ENCODE measurements at regions not wholly inside any gene's neighbourhood (a gene's known extent, or its start where the extent isn't known, plus 50 kb on each side); places are given as distances from the start of the nearest gene placed in this dataset.

DNA sequence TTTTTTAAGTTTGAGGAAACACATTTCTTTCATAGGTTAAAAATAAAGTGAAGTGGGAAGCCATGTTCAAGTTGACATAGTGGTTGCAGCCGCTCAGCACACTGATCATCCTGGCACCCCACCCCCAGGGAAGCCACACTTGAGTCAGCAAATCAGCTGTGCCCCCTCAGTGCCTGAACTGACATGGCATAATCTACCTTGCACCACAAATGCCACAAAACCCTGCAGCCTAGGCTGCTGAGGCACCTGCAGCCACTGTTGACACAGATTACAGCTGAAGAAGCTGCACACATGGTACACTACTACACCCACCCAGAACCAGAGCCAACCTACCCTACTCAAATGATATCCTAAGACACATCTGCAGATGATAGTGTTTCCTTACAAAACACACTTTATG lies 77.5 kb upstream of the RIMS1 start (continued):
- TF ChIP-seq, protein P1, sequence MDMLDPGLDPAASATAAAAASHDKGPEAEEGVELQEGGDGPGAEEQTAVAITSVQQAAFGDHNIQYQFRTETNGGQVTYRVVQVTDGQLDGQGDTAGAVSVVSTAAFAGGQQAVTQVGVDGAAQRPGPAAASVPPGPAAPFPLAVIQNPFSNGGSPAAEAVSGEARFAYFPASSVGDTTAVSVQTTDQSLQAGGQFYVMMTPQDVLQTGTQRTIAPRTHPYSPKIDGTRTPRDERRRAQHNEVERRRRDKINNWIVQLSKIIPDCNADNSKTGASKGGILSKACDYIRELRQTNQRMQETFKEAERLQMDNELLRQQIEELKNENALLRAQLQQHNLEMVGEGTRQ (IDR thresholded peaks at IDR 0.05; ENCODE audit: borderline replicate concordance, low read depth, low read length) = no peak
- no peak for TF ChIP-seq YBX1 (IDR thresholded peaks at IDR 0.05)
- TF ChIP-seq, protein P2, sequence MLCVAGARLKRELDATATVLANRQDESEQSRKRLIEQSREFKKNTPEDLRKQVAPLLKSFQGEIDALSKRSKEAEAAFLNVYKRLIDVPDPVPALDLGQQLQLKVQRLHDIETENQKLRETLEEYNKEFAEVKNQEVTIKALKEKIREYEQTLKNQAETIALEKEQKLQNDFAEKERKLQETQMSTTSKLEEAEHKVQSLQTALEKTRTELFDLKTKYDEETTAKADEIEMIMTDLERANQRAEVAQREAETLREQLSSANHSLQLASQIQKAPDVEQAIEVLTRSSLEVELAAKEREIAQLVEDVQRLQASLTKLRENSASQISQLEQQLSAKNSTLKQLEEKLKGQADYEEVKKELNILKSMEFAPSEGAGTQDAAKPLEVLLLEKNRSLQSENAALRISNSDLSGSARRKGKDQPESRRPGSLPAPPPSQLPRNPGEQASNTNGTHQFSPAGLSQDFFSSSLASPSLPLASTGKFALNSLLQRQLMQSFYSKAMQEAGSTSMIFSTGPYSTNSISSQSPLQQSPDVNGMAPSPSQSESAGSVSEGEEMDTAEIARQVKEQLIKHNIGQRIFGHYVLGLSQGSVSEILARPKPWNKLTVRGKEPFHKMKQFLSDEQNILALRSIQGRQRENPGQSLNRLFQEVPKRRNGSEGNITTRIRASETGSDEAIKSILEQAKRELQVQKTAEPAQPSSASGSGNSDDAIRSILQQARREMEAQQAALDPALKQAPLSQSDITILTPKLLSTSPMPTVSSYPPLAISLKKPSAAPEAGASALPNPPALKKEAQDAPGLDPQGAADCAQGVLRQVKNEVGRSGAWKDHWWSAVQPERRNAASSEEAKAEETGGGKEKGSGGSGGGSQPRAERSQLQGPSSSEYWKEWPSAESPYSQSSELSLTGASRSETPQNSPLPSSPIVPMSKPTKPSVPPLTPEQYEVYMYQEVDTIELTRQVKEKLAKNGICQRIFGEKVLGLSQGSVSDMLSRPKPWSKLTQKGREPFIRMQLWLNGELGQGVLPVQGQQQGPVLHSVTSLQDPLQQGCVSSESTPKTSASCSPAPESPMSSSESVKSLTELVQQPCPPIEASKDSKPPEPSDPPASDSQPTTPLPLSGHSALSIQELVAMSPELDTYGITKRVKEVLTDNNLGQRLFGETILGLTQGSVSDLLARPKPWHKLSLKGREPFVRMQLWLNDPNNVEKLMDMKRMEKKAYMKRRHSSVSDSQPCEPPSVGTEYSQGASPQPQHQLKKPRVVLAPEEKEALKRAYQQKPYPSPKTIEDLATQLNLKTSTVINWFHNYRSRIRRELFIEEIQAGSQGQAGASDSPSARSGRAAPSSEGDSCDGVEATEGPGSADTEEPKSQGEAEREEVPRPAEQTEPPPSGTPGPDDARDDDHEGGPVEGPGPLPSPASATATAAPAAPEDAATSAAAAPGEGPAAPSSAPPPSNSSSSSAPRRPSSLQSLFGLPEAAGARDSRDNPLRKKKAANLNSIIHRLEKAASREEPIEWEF (IDR thresholded peaks at IDR 0.05; ENCODE audit: insufficient replicate concordance, low read depth, low read length) = no peak
- TF ChIP-seq FOXK2 (IDR thresholded peaks at IDR 0.05) = no peak

DNA sequence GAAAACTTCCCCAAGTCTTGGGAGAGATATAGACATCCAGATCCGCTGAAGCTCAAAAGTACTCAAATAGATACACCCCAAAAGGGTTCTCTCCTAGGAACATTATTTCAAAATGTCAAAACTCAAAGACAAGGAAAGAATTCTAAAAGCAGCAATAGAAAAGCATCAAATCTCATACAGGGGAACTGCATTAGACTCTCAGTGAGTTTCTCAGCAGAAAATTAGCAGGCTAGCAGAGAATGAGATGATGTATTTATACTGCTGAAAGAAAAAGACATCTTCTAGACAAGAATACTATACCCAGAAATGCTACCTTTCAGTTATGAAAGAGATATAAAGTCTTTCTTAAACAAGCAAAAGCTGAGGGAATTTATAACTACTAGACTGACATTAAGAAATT lies 75.5 kb upstream of the RIMS1 start:
- FAIRE-seq (no peak), ATAC-seq (no peak), DNase-seq (ENCODE audit: low read depth, low spot score) (no peak)
- no peaks in the 10 kb centered on the region for H3K4me1 ChIP-seq (ENCODE audit: control insufficient read depth, insufficient read depth, low read length)
- no peaks in the 10 kb centered on the region for H3K9me3 ChIP-seq (replicated peaks; ENCODE audit: control insufficient read depth, insufficient read depth, low read length)
- ChIA-PET RAD21 (ENCODE audit: unreplicated experiment) (no interaction called here), CTCF (no interaction called here), SMC1A (ENCODE audit: uncharacterized antibody, unreplicated experiment) (no interaction called here), POLR2A (no interaction called here)
- H3K27ac ChIP-seq (ENCODE audit: control insufficient read depth, insufficient read depth) = no peak overlapping the region
- intact Hi-C loops (cut with micrococcal nuclease; ENCODE audit: unreplicated experiment) (no loop called here), in situ Hi-C loops (cut with MboI) (no loop called here)
- no peak overlapping the region for H2AFZ ChIP-seq (ENCODE audit: control insufficient read depth, low read depth, low read length)
- H3K79me2 ChIP-seq (ENCODE audit: control insufficient read depth, insufficient read depth, low read length) = no peaks in the 10 kb centered on the region
- 44% methylated on average over 1 of the region's 1 CpG for WGBS (ENCODE audit: insufficient coverage, insufficient replicate concordance, low lambda C conversion rate, missing lambda C conversion rate)
- H3K4me3 ChIP-seq = no peak overlapping the region
- no peak overlapping the region for H3K4me2 ChIP-seq (ENCODE audit: control insufficient read depth, insufficient read depth)
- H4K20me1 ChIP-seq (ENCODE audit: control insufficient read depth, insufficient read depth) = no peaks in the 10 kb centered on the region
- H3K27me3 ChIP-seq (replicated peaks in 1 of 2; ENCODE audit: control insufficient read depth in 2 of 2, insufficient read depth in 2 of 2, low read length in 1 of 2) = no peaks in the 10 kb centered on the region
- no peak overlapping the region for H3K9ac ChIP-seq (ENCODE audit: control insufficient read depth, insufficient read depth, low read length)
- no TSS peak for BruUV-seq (replicated peaks)
- no peaks in the 10 kb centered on the region for H3K36me3 ChIP-seq (ENCODE audit: control insufficient read depth in 2 of 2, insufficient read depth in 2 of 2, low read length in 1 of 2)
- TF ChIP-seq, protein P3, sequence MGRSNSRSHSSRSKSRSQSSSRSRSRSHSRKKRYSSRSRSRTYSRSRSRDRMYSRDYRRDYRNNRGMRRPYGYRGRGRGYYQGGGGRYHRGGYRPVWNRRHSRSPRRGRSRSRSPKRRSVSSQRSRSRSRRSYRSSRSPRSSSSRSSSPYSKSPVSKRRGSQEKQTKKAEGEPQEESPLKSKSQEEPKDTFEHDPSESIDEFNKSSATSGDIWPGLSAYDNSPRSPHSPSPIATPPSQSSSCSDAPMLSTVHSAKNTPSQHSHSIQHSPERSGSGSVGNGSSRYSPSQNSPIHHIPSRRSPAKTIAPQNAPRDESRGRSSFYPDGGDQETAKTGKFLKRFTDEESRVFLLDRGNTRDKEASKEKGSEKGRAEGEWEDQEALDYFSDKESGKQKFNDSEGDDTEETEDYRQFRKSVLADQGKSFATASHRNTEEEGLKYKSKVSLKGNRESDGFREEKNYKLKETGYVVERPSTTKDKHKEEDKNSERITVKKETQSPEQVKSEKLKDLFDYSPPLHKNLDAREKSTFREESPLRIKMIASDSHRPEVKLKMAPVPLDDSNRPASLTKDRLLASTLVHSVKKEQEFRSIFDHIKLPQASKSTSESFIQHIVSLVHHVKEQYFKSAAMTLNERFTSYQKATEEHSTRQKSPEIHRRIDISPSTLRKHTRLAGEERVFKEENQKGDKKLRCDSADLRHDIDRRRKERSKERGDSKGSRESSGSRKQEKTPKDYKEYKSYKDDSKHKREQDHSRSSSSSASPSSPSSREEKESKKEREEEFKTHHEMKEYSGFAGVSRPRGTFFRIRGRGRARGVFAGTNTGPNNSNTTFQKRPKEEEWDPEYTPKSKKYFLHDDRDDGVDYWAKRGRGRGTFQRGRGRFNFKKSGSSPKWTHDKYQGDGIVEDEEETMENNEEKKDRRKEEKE (IDR thresholded peaks at IDR 0.05) = no peak
- TF ChIP-seq, protein P4, sequence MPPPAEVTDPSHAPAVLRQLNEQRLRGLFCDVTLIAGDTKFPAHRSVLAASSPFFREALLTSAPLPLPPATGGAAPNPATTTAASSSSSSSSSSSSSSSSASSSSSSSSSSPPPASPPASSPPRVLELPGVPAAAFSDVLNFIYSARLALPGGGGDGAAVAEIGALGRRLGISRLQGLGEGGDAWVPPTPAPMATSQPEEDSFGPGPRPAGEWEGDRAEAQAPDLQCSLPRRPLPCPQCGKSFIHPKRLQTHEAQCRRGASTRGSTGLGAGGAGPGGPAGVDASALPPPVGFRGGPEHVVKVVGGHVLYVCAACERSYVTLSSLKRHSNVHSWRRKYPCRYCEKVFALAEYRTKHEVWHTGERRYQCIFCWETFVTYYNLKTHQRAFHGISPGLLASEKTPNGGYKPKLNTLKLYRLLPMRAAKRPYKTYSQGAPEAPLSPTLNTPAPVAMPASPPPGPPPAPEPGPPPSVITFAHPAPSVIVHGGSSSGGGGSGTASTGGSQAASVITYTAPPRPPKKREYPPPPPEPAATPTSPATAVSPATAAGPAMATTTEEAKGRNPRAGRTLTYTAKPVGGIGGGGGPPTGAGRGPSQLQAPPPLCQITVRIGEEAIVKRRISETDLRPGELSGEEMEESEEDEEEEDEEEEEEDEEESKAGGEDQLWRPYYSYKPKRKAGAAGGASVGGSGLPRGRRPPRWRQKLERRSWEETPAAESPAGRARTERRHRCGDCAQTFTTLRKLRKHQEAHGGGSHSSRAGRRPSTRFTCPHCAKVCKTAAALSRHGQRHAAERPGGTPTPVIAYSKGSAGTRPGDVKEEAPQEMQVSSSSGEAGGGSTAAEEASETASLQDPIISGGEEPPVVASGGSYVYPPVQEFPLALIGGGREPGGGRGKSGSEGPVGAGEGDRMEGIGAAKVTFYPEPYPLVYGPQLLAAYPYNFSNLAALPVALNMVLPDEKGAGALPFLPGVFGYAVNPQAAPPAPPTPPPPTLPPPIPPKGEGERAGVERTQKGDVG (CRISPR knock-in tag; IDR thresholded peaks at IDR 0.05) = no peak
- TF ChIP-seq NFXL1 (IDR thresholded peaks at IDR 0.05; ENCODE audit: borderline replicate concordance) (no peak), KDM1A (IDR thresholded peaks at IDR 0.05; ENCODE audit: borderline replicate concordance) (no peak), SMAD1 (IDR thresholded peaks at IDR 0.05; ENCODE audit: low read depth, partially characterized antibody) (no peak)
